ENCODE measurements at regions not wholly inside any gene's neighbourhood (a gene's known extent, or its start where the extent isn't known, plus 50 kb on each side); places are given as distances from the start of the nearest gene placed in this dataset.

DNA sequence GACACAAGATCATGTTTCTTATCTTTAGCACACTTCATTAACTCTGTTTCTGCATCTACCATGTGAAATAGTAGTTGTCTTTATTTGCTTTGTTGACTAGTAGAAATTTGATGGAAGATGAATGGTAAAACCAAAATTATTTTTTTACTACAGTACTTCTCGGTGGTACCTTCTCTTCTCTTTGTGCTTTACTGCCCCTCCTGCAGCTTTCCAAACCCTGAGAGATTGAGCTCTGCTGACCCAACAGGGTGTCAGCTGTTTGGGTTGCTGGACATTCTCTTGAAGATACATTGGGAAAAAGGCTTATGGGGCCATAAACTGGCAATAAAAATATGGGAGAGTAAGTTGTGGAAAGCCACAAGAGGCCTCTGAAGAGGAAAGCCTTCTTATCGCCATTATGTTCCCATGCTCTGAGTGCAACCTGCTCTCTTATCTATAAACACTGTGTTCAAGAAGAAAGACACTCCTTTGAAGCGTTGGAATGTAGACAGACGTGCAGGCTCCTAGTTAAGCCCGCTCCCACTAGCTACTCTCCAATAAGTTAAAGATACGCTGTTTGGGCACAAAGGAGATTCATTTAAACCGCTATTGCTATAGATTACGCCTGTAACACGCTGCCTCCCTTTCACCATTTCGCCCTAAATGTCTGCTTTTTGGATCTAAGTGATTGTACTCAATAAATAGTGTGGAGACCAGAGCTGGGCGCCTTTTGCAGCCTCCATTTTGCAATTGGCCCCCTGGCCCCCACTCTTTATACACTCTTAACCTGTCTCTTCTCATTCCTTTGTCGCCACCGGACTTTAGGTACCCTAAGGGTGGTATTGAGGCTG is 60.1 kb upstream of the PRSS16 start:
- Histone ChIP-seq H4K20me1 (ENCODE audit: insufficient read depth, low read length) (no peaks in the 10 kb centered on the region), H3K36me3 (replicated peaks in 1 of 2; ENCODE audit: control insufficient read depth in 1 of 2, insufficient read depth in 2 of 2, low read length in 2 of 2) (no peaks in the 10 kb centered on the region), H3K27ac (ENCODE audit: low read depth in 1 of 2, low read length in 2 of 2) (no peak overlapping the region), H3K4me2 (replicated peaks; ENCODE audit: extremely low read depth, low read length, poor library complexity, severe bottlenecking) (peak overlapping the region; percentile 94), H2AFZ (ENCODE audit: insufficient read depth, low read depth, low read length, poor library complexity, severe bottlenecking) (peak overlapping the region; percentile 82), H3K79me2 (ENCODE audit: insufficient read depth, low read length) (no peaks in the 10 kb centered on the region), H3K9ac (ENCODE audit: insufficient read depth, low read length, poor library complexity, severe bottlenecking) (no peak overlapping the region), H3K27me3 (ENCODE audit: control insufficient read depth in 2 of 2, insufficient read depth in 2 of 2, low read length in 2 of 2) (peaks cover 0 to 13% of the 10 kb centered on the region in 2 donors), H3K4me3 (replicated peaks in 1 of 3; ENCODE audit: low read depth in 2 of 3, low read length in 3 of 3) (peak overlapping the region; percentile 51 to 87 (median 81)), H3K4me1 (ENCODE audit: control insufficient read depth in 1 of 2, insufficient read depth in 2 of 2, low read length in 2 of 2) (peaks cover 13% of the 10 kb centered on the region in 2 donors), H3K9me3 (replicated peaks in 1 of 2; ENCODE audit: control insufficient read depth in 1 of 2, insufficient read depth in 1 of 2, low read length in 2 of 2) (no peaks in the 10 kb centered on the region)
- H3K27ac Mint-ChIP-seq, result peak overlapping the region in 2 of 7 donors; percentile 13 to 58
- H3K27me3 Mint-ChIP-seq (ENCODE audit: low read depth in 3 of 3), result peaks cover 8 to 24% (median 19%) of the 10 kb centered on the region in 3 donors
- H3K4me1 Mint-ChIP-seq, result peaks cover 18% of the 10 kb centered on the region
- DNase-seq, result no peak
- H3K36me3 Mint-ChIP-seq, result no peaks in the 10 kb centered on the region
- peak overlapping the region; percentile 92 to 96 for H3K4me3 Mint-ChIP-seq
- TF ChIP-seq, protein P1, sequence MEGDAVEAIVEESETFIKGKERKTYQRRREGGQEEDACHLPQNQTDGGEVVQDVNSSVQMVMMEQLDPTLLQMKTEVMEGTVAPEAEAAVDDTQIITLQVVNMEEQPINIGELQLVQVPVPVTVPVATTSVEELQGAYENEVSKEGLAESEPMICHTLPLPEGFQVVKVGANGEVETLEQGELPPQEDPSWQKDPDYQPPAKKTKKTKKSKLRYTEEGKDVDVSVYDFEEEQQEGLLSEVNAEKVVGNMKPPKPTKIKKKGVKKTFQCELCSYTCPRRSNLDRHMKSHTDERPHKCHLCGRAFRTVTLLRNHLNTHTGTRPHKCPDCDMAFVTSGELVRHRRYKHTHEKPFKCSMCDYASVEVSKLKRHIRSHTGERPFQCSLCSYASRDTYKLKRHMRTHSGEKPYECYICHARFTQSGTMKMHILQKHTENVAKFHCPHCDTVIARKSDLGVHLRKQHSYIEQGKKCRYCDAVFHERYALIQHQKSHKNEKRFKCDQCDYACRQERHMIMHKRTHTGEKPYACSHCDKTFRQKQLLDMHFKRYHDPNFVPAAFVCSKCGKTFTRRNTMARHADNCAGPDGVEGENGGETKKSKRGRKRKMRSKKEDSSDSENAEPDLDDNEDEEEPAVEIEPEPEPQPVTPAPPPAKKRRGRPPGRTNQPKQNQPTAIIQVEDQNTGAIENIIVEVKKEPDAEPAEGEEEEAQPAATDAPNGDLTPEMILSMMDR (IDR thresholded peaks at IDR 0.05), result no peak
- WGBS (ENCODE audit: insufficient coverage), result no CpG with 5 or more reads among the region's 13 CpGs
- peaks cover 0 to 16% (median 4%) of the 10 kb centered on the region in 7 donors for H3K9me3 Mint-ChIP-seq
- intact Hi-C loops (cut with micrococcal nuclease), result loop anchor here in 1 of 2 donors (5.0 to 10.0 kb wide), 2 partner anchors 287 to 610 kb away; partner anchors contain the start of gene ZNF184

GRCh38 chr6:27188061-27188884 is 59.2 kb upstream of the PRSS16 start:
- Histone ChIP-seq H2AFZ (ENCODE audit: insufficient read depth, low read depth, low read length, poor library complexity, severe bottlenecking) (peak overlapping the region; percentile 82), H3K9me3 (replicated peaks in 1 of 2; ENCODE audit: control insufficient read depth in 1 of 2, insufficient read depth in 1 of 2, low read length in 2 of 2) (no peaks in the 10 kb centered on the region), H3K4me2 (replicated peaks; ENCODE audit: extremely low read depth, low read length, poor library complexity, severe bottlenecking) (peak overlapping the region; percentile 94), H3K4me1 (ENCODE audit: control insufficient read depth in 1 of 2, insufficient read depth in 2 of 2, low read length in 2 of 2) (peaks cover 13% of the 10 kb centered on the region in 2 donors), H3K27ac (ENCODE audit: low read depth in 1 of 2, low read length in 2 of 2) (peak overlapping the region in 1 of 2 donors; percentile 15), H3K9ac (ENCODE audit: insufficient read depth, low read length, poor library complexity, severe bottlenecking) (peak overlapping the region; percentile 41), H3K27me3 (ENCODE audit: control insufficient read depth in 2 of 2, insufficient read depth in 2 of 2, low read length in 2 of 2) (peaks cover 0 to 11% of the 10 kb centered on the region in 2 donors), H3K4me3 (replicated peaks in 1 of 3; ENCODE audit: low read depth in 2 of 3, low read length in 3 of 3) (peak overlapping the region; percentile 51 to 87 (median 81)), H3K36me3 (replicated peaks in 1 of 2; ENCODE audit: control insufficient read depth in 1 of 2, insufficient read depth in 2 of 2, low read length in 2 of 2) (no peaks in the 10 kb centered on the region), H3K79me2 (ENCODE audit: insufficient read depth, low read length) (no peaks in the 10 kb centered on the region), H4K20me1 (ENCODE audit: insufficient read depth, low read length) (no peaks in the 10 kb centered on the region)
- peaks cover 10 to 22% (median 16%) of the 10 kb centered on the region in 3 donors for H3K27me3 Mint-ChIP-seq (ENCODE audit: low read depth in 3 of 3)
- peaks cover 0 to 12% (median 4%) of the 10 kb centered on the region in 7 donors for H3K9me3 Mint-ChIP-seq
- peaks cover 18% of the 10 kb centered on the region for H3K4me1 Mint-ChIP-seq
- peak overlapping the region; percentile 92 to 96 for H3K4me3 Mint-ChIP-seq
- DNase-seq, result peak; percentile 26 to 62 (median 40)
- TF ChIP-seq, protein P1 (IDR thresholded peaks at IDR 0.05), result no peak
- WGBS (ENCODE audit: insufficient coverage), result 0% methylated on average over 27 of the region's 33 CpGs
- H3K27ac Mint-ChIP-seq, result peak overlapping the region in 6 of 7 donors; percentile 16 to 74 (median 64)
- no peaks in the 10 kb centered on the region for H3K36me3 Mint-ChIP-seq
- intact Hi-C loops (cut with micrococcal nuclease), result loop anchor here in 1 of 2 donors (5.0 to 10.0 kb wide), 2 partner anchors 287 to 609 kb away; partner anchors contain the start of gene ZNF184
